Transverse colon (tissue), 4 donors: ENCODE measurements at regions not wholly inside any gene's neighbourhood (a gene's known extent, or its start where the extent isn't known, plus 50 kb on each side); places are given as distances from the start of the nearest gene placed in this dataset.

Experiments used
- DNase-seq: peaks from one replicate; pipeline ENCODE4 v3.0.0-alpha.2; 2019
- H3K27ac ChIP-seq, 4 donors: fragments of 200-600 bp; sonication (generic); 2 replicates each; pipeline ENCODE4 v1.5.1; 2016 to 2018; ENCODE audit warnings: inconsistent platforms in 4 of 4
- H3K27me3 ChIP-seq: fragments of 200-600 bp; sonication (generic); 2 replicates; pipeline ENCODE4 v1.5.1; 2017; ENCODE audit warnings: inconsistent platforms
- H3K36me3 ChIP-seq, 4 donors: fragments of 200-600 bp; sonication (generic); 2 replicates each; pipeline ENCODE4 v1.5.1; 2017 to 2019; ENCODE audit warnings: inconsistent platforms in 4 of 4
- H3K4me1 ChIP-seq, 4 donors: fragments of 200-600 bp; sonication (generic); 2 replicates each; pipeline ENCODE4 v1.5.1; 2017 to 2020; ENCODE audit warnings: inconsistent platforms in 4 of 4
- H3K4me3 ChIP-seq, 4 donors: fragments of 200-600 bp; sonication (generic); 1 replicate in 1 of 4; 2 replicates in 3 of 4; pipeline versions ENCODE4 v1.5.1 to v1.6.1; 2017 to 2019; ENCODE audit warnings: inconsistent platforms in 4 of 4
- H3K9me3 ChIP-seq, 2 donors: fragments of 200-600 bp; sonication (generic); 2 replicates each; pipeline ENCODE4 v1.5.1; 2017 to 2019; ENCODE audit warnings: inconsistent platforms in 2 of 2
- CTCF ChIP-seq, 5 experiments: fragments of 200-600 bp in 3 of 5; fragments of 450-650 bp in 2 of 5; sonication (generic) in 3 of 5; IDR thresholded peaks; 1 replicate in 2 of 5; 2 replicates in 3 of 5; pipeline ENCODE4 v1.5.1; 2016 to 2017; ENCODE audit warnings: antibody characterized with exemption in 5 of 5, inconsistent platforms in 3 of 5, mild to moderate bottlenecking in 2 of 5, moderate library complexity in 1 of 5
- EP300 ChIP-seq: sonication (generic); formaldehyde crosslinking; IDR thresholded peaks from one replicate; pipeline ENCODE4 v1.6.1; 2017; ENCODE audit warnings: antibody characterized with exemption, low read depth
- POLR2A ChIP-seq: fragments of 450-650 bp; IDR thresholded peaks from one replicate; pipeline ENCODE4 v1.6.1; 2016; ENCODE audit warnings: antibody characterized with exemption, mild to moderate bottlenecking, moderate library complexity
- POLR2AphosphoS5 ChIP-seq, 3 donors: sonication (generic); formaldehyde crosslinking; IDR thresholded peaks; one replicate each; pipeline ENCODE4 v1.6.1; 2016; ENCODE audit warnings: antibody characterized with exemption in 3 of 3
- WGBS, 2 donors: methylation state at CpG; one replicate each; pipeline ENCODE4 v1.1.5; 2018; ENCODE audit warnings: low coverage in 1 of 2; 5-methylcytosine and 5-hydroxymethylcytosine counted together
- in situ Hi-C, 4 donors: fragments of 200-750 bp; cut with MboI; loops; one replicate each; pipeline versions ENCODE4 v1.15.0 to v1.15.1; 2017; ENCODE audit warnings: low sequenced_read_pairs in 3 of 4, low pct_ligation_motif_present in 1 of 4, low pct_unique_long_range_greater_than_20kb in 1 of 4
- intact Hi-C: fragments of 100-400 bp; cut with DNase I; formaldehyde crosslinking; loops from one replicate; pipeline ENCODE4 v1.15.1; 2023; ENCODE audit warnings: low total_unique reads

GRCh38 chr6:92892626-92893170 lies 526.7 kb downstream of the EPHA7 start:
- H3K36me3 ChIP-seq: no peaks in the 10 kb centered on the region
- H3K4me3 ChIP-seq: no peak overlapping the region
- no peaks in the 10 kb centered on the region for H3K4me1 ChIP-seq
- DNase-seq: no peak
- no peaks in the 10 kb centered on the region for H3K27me3 ChIP-seq
- 79 to 85% methylated on average over 1 of the region's 1 CpG for WGBS, 2 donors
- in situ Hi-C loops: no loop called here
- H3K9me3 ChIP-seq: peaks cover 0 to 6% of the 10 kb centered on the region in 2 donors
- intact Hi-C loops: no loop called here
- TF ChIP-seq POLR2A (no peak), CTCF (IDR thresholded peaks at IDR 0.05) (no peak), EP300 (no peak), POLR2AphosphoS5 (IDR thresholded peaks at IDR 0.05) (no peak)
- H3K27ac ChIP-seq: no peak overlapping the region

DNA sequence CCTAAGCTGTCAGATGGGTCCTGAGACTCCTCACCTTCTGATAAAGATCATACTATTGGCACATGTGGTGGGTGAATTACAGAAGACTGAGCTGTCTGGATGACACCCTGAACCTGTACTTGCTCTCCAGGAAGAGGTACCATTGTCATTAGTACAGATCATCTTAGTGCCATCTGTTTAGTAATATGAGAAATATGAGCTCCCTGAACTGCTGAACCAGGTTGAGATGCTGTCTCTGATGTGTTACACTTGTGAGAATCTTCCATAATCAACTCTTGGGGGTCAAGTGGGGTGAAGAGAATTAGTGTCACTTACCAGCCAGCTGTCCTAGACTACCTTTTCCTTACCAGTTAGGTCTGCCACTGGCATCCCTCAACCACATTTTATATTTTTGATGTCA lies 531.0 kb downstream of the EPHA7 start:
- TF ChIP-seq CTCF (IDR thresholded peaks at IDR 0.05) (no peak), EP300 (no peak), POLR2A (no peak), POLR2AphosphoS5 (IDR thresholded peaks at IDR 0.05) (no peak)
- intact Hi-C loops: no loop called here
- H3K9me3 ChIP-seq: peaks cover 0 to 6% of the 10 kb centered on the region in 2 donors
- H3K4me1 ChIP-seq: no peaks in the 10 kb centered on the region
- H3K4me3 ChIP-seq: no peak overlapping the region
- H3K27ac ChIP-seq: no peak overlapping the region
- no peaks in the 10 kb centered on the region for H3K27me3 ChIP-seq
- H3K36me3 ChIP-seq: no peaks in the 10 kb centered on the region
- no peak for DNase-seq
- in situ Hi-C loops: no loop called here

GRCh38 chr6:92887871-92888270 lies 531.5 kb downstream of the EPHA7 start:
- Histone ChIP-seq H3K9me3 (peaks cover 0 to 6% of the 10 kb centered on the region in 2 donors), H3K4me1 (no peaks in the 10 kb centered on the region), H3K27ac (no peak overlapping the region), H3K36me3 (no peaks in the 10 kb centered on the region), H3K27me3 (no peaks in the 10 kb centered on the region), H3K4me3 (no peak overlapping the region)
- in situ Hi-C loops (no loop called here), intact Hi-C loops (no loop called here)
- TF ChIP-seq POLR2A: no peak
- no peak for TF ChIP-seq EP300
- TF ChIP-seq POLR2AphosphoS5 (IDR thresholded peaks at IDR 0.05): no peak
- no peak for TF ChIP-seq CTCF (IDR thresholded peaks at IDR 0.05)
- no peak for DNase-seq

DNA sequence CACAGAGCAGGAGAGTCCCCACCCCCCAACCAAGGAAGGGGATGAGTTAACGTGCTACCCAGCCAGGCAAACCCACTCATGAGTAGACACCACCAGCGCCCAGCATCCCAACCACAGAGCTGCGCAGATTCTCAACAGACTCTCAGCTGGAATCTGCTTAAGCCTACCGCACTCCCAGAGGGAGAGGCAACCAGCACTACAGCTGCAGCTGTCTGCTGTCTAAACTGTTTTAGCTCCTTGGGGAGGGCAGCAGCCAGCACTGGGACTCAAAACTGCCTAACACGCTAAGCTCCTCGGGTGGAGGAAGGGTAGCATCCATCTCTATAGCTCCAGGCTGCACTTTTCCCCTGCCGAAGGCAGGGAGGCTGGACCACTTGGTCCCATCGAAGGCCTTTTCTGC lies 539.8 kb downstream of the EPHA7 start:
- Histone ChIP-seq H3K4me3 (no peak overlapping the region), H3K4me1 (no peaks in the 10 kb centered on the region), H3K9me3 (peaks cover 11 to 14% of the 10 kb centered on the region in 2 donors), H3K27ac (no peak overlapping the region), H3K36me3 (no peaks in the 10 kb centered on the region), H3K27me3 (no peaks in the 10 kb centered on the region)
- in situ Hi-C loops (no loop called here), intact Hi-C loops (no loop called here)
- DNase-seq: no peak
- TF ChIP-seq EP300 (no peak), CTCF (IDR thresholded peaks at IDR 0.05) (no peak), POLR2A (no peak), POLR2AphosphoS5 (IDR thresholded peaks at IDR 0.05) (no peak)
- WGBS, 2 donors: 86% methylated on average over 8 of the region's 8 CpGs; no CpG with 5 or more reads in 1 of the 2 donors
